GM21737 (cell line): ENCODE measurements at regions not wholly inside any gene's neighbourhood (a gene's known extent, or its start where the extent isn't known, plus 50 kb on each side); places are given as distances from the start of the nearest gene placed in this dataset.
A peak's percentile ranks its signal among the peaks of the same experiment; 100 is the strongest.

Source experiments
- ATAC-seq: cut with Tn5 transposase; IDR thresholded peaks from one replicate; pipeline ENCODE4 v1.9.1; 2021; ENCODE audit warnings: mild to moderate bottlenecking, moderate library complexity; ENCODE audit not compliant: unreplicated experiment

DNA sequence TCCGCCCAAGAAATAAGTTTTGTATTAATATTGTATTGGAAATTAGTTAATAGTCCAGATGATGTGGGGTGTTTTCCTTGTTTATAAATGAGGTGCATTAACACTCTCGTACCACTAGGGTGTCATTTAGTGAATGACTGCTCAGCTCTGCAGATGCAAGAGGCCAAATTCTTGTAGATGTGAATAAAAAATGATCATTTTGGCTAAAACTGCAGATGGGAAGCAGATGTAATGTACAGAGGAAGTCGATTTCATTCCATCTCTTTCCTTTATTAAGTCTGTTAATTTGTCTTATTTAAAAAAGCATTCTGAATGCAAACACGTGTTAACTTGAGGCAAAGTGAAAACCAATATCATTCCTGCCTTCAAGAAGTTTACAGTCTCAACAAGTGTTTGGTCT lies 108.1 kb downstream of the DHX15 start:
- ATAC-seq, result no peak

- no peak for ATAC-seq
Measured at GRCh38 chr4:24475756-24476155, 108.6 kb downstream of the DHX15 start.

DNA sequence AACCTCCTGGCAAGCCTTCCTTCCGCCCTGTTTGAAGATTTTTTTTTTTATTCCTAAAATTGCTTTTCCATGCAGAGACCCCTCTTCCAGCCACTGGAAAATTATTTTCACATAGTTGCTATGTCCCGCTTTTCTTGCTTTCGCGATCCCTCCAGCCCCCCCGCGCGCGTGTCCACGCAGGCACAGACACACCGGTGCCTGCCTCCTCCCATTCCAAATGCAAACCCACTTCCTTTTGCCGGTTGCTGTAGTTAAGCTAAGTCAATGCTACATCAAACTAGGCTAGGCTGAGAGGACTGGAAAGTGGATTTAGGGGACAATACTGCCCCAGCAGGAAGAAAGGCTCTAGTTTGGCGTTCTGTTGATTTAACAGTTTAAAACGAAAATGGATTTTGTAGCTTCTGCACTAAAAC lies 111.0 kb downstream of the DHX15 start:
- no peak for ATAC-seq

- peak; percentile 70 for ATAC-seq
Measured at GRCh38 chr4:24472514-24473308, 111.6 kb downstream of the DHX15 start.

DNA sequence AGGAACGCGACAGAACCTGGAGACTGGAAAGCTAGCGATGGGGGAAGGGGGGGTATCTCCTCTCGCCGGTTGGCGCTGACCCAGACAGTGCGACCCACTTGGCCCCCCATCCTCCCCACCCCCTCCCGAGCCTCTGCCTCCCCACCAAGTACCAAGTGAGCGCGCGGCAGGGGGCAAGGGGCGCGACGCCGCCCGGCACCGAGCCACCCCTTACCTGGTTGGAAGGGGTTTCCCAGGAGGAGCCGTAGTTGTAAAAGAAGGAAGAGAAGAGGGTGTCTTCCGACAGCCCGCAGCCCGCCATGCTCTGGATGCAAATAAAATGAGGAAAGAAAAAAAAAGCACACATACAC lies 112.2 kb downstream of the DHX15 start:
- ATAC-seq, result no peak

- ATAC-seq, result no peak
Measured at GRCh38 chr4:24471486-24472160, 112.7 kb downstream of the DHX15 start.

DNA sequence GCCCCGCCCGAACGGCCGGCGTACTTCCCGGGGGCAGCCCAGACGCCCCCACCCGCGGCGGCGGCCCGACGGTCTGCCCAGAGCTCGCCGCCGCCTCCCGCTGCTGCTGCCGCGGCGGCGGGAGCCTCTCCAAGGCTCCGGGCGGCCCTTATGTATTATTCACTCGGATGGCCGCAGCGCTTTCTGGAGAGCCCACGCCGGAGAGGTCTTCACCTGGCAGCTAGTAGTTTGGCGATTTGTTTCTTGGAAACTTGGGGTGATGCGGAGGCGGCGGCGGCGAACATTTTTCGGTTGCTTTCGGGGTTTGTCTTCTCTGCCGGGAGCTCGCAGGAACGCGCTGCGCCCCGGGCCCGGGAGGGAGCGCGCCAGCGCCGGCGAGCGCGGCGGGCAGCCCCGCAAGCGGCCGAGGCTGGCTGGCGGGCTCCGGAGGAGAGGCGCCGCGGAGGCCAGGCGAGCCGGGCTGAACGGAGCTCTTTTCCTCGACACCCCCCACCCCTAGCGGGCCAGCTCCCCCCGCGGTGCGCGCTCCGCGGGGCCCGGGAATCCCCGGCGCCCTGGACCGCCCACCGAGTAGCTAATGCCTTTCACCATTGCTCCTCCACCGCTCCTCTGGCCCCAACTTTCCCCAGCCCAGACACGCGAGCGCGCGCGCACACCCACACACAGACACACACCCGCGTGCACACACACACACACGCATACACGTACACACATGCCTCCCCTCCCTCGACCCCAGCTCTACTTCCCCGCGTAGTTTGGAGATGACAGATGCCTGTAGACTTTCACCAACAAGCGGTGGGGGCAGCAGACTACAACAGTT lies 113.5 kb downstream of the DHX15 start:
- ATAC-seq, result no peak

DNA sequence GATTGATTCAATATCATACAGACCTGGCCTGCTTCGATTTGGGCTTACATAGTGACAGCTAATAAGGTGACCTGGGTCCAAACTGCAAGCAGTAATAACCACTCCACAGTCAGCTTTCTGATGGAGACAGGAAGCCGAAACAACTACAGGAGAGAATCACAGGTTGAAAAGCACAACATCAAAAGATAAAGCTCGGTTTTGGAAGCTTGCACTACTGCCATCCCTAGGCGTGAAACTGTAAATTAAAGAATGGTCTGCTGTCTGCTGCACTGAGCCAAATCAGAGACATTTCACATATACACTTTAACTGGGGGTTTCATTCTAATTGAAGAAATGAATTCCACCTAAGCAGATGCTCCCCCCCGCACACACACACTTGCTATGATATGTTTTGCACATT lies 116.3 kb downstream of the DHX15 start:
- ATAC-seq, result no peak

GRCh38 chr4:24464566-24464965 lies 119.8 kb downstream of the DHX15 start:
- no peak for ATAC-seq

DNA sequence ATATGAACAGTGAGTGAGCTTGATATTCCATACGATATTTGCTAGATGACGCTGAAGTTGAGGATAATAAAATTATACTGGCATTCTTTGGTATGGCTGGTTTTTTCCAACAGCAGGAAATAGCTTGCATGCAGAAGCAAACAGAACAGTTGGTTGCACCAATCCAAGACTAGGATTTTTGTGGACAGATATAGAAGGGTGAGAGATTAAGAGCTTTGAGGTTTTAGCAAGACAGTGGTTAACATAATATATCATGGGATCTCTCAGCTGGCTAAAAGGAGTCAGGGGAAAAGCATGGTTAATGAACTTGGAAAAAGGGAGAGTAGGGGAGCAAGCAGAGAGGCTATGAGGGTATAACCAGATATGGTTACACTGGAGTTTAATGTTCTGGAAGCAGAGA lies 127.9 kb downstream of the DHX15 start:
- no peak for ATAC-seq

DNA sequence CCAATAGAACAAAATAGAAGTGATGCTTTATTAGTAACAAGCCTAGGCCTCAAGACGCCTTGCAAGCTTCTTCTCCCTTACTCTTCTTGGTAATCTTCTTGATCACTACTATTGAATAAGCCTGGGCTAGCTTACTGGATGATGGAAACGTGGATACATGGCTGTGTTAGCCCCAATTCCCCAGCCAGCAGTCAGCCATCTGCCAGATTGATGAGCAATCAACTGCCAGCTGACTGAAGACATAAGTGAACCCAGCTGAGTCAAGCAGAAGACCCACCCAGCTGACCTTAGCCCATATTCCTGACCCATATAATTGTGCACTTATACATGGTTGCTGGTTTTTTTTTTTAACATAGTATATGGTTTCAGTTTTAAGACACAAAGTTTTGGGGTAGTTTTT lies 130.4 kb downstream of the DHX15 start:
- ATAC-seq, result no peak

GRCh38 chr4:24451870-24452269 lies 132.5 kb downstream of the DHX15 start:
- no peak for ATAC-seq

DNA sequence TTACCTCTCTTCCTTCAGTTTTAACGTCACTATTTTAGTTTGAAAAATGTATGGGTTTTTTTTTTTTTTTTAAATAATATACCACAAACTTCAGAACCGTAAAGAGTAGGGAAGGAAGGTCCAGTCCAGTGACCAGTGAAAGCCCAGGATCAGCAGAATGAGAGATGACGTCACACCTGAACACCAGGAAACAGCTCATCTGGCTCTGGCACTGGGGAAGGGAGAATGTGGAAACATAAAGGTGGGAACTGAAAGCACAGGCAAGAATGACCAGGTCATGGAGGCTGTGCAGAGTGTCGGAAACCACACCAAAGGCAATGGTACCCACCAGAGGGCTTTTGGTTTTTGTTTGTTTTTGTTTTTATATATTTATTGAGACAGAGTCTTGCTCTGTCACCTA lies 141.2 kb downstream of the DHX15 start:
- ATAC-seq, result no peak

DNA sequence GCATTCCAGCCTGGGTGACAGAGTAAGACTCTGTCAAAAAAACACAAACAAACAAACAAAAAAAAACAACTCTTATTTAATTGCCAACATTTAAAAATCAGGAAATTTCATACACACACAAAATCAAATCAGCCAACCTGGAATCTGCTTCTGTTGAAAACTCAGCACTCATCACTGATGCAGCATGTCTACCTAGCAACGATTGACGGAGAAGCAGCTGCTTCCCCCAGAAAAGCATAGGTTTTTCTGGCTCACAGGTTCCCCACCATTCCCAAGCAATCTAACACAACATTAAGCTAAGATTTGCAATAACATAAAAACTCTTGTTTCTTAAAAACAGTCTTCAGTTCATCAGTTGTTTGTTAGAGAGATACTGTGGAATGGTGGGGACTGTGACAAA lies 143.6 kb downstream of the DHX15 start:
- no peak for ATAC-seq

- no peak for ATAC-seq
Measured at GRCh38 chr4:24434241-24434640, 150.1 kb downstream of the DHX15 start.

- no peak for ATAC-seq
Measured at GRCh38 chr4:24433515-24434214, 150.7 kb downstream of the DHX15 start.

GRCh38 chr4:24428850-24429249 lies 155.5 kb downstream of the DHX15 start:
- ATAC-seq, result no peak

- no peak for ATAC-seq
Measured at GRCh38 chr4:24426557-24426956, 157.8 kb downstream of the DHX15 start.

DNA sequence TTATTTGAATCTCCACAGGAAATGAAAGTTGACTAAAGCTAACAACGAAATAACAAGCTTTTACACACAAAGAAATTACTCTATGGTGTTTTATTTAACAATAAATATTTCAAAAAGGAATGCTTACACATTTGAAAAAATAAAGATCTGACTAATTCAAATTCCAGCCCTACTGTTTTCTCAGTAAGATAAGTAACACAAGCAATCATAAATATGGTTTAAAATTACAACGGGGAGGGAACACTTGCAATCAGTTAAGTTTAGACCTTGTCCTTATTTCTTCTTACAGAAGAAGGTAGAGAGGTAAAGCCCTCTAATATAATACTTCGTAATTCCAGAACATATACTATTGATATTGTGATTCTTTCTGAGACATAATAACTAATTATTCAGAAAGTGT lies 158.5 kb downstream of the DHX15 start:
- ATAC-seq, result no peak

GRCh38 chr4:24423670-24424069 lies 160.7 kb downstream of the DHX15 start:
- no peak for ATAC-seq

DNA sequence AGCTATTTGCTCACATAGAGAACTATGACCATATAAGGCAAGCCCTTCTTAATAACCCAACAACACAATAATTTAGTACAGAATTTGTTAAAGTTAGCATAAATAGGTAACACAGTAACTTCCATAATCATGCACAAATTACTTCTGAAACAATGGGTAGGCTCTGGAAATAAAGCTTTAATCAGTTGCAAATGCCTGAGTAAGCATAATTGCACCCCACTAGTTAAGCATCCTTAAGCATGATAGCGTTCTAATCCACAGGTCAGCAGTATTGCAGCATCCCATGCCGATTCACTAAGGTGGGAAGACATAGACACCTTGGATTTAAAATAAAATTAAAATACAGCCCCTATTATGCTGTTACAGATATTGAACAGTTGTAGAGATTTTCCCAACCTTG lies 161.7 kb downstream of the DHX15 start:
- no peak for ATAC-seq
